ENCODE measurements at regions not wholly inside any gene's neighbourhood (a gene's known extent, or its start where the extent isn't known, plus 50 kb on each side); places are given as distances from the start of the nearest gene placed in this dataset.
"Not testable (repeated sequence)": the region's sequence is repeated elsewhere in the genome, so short reads cannot be mapped to it uniquely, and the experiment has no call there.

GRCh38 chr5:45057564-45057963 is 248.8 kb downstream of the MRPS30 start:
- no peak for DNase-seq (ENCODE audit: low spot score)

DNA sequence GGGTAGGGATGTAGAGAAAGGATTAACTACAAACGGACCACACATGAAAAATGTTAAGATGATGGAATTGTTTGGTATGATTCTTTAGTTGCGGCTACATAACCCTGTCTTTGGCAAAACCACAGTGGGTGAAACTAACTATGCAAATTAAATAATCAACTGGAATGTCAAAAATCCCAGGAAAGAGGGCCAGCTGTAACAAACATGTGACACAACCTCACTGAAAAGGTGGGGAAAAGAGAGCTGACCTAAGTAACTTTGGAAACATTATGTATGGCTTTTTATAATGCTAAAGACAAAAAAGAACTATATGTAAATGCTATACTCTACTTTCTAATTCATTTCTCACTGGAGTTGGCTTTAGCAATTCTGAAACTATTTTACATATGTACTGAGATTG is 252.0 kb downstream of the MRPS30 start:
- peak; percentile 3 for DNase-seq (ENCODE audit: low spot score)

- no peak for DNase-seq (ENCODE audit: low spot score)
Observed at GRCh38 chr5:45062044-45062443, 253.3 kb downstream of the MRPS30 start.

DNA sequence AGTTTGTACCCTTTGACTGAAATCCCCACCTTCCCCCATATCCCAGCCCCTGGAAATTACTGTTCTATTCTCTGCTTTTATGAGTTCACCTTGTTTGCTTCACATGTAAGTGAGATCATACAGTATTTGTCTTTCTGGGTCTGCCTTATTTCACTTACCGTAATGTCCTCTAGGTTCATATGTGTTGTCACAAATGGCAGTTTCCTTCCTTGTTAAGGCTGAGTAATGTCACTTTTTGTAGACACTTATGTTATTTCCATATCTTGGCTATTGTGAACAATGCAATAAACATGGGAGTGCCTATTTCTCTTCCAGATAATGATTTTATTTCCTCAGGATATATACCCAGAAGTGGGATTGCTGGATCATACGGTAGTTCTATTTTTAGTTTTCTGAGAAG is 272.3 kb downstream of the MRPS30 start:
- no peak for DNase-seq (ENCODE audit: low spot score)

- no peak for DNase-seq (ENCODE audit: low spot score)
Observed at GRCh38 chr5:45089870-45090269, 281.1 kb downstream of the MRPS30 start.

DNA sequence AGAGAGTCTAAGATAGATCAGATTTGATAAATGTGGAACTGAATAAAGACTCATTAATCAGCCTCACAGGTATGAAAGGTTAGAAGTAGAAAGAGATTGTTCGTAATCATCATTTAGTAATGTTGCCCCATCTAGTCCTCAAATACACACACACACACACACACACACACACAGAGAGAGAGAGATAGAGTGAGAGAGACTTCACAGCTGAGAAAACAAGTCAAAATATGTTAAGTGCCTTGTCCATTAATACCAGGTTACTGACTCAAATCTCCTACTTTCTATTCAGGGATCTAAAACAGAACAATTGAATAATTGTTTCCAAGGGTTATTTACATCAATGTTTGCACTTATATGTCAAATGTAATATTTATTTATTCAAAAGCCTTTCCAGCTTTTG is 284.6 kb downstream of the MRPS30 start:
- DNase-seq (ENCODE audit: low spot score), result no peak

- DNase-seq (ENCODE audit: low spot score), result no peak
Observed at GRCh38 chr5:45094876-45095440, 286.2 kb downstream of the MRPS30 start.

- DNase-seq (ENCODE audit: low spot score), result no peak
Observed at GRCh38 chr5:45098483-45098882, 289.7 kb downstream of the MRPS30 start.

DNA sequence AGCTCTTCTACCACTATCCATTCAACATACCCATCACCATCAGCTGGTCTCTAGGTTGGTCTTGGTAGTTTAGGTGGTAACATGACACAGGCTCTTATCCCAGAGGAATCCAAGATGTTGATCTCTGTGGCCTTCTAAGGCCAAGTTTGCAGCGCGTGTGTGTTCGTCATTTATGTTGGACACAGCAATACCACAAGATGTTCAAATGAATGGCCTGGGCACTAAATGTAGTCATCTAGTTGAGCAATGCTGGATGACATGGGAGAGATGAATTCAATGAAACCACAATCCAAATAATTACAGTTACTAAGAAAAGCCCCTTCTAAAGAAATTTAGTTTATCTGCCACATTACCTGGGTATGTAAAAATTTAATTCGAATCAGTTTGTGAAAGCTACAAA is 292.4 kb downstream of the MRPS30 start:
- DNase-seq (ENCODE audit: low spot score), result no peak

GRCh38 chr5:45105491-45105994 is 296.8 kb downstream of the MRPS30 start:
- DNase-seq (ENCODE audit: low spot score), result no peak

DNA sequence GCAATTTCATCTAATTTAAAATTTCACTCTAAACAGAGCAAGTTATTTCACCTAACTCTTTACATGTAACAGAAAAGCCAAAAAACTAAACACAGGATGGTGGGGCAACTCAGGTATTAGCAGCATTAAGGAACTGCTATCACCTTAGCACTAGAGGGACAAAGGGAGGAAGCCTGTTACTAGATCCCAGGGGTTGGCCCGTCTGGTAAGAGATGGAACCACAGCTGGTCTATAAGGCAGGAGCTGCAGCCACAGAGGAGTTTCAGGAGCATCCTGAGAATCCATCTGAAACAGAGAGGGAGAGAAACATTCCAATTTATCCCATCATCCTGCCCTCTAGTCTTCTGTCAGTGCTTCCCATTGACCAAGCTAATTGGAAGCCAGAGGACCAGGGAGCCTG is 300.3 kb downstream of the MRPS30 start:
- no peak for DNase-seq (ENCODE audit: low spot score)

- DNase-seq (ENCODE audit: low spot score), result no peak
Observed at GRCh38 chr5:45109636-45110035, 300.9 kb downstream of the MRPS30 start.

GRCh38 chr5:45110399-45110798 is 301.7 kb downstream of the MRPS30 start:
- no peak for DNase-seq (ENCODE audit: low spot score)

- DNase-seq (ENCODE audit: low spot score), result no peak
Observed at GRCh38 chr5:45113726-45114125, 305.0 kb downstream of the MRPS30 start.

- no peak for DNase-seq (ENCODE audit: low spot score)
Observed at GRCh38 chr5:45132972-45133371, 324.2 kb downstream of the MRPS30 start.

- no peak for DNase-seq (ENCODE audit: low spot score)
Observed at GRCh38 chr5:45162974-45163373, 354.2 kb downstream of the MRPS30 start.

DNA sequence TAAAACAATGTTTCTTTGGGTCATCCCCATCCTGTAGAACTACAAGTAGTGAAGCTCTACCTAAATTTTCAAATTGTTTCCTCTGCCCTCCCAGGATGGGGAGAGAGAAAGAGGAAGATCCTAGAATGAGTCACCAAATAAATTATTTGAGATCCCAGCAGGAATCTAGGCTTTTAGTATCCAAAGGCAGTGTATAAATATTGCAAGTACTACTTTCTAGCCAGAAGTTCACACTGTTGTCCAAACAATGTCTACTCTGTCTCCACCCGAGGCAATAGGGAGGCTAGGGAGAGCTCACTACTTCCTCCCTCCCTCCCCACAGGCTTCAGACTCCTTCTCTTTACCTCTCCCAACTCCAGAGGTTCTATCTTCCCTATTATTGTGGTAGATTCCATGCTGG is 362.8 kb downstream of the MRPS30 start:
- no peak for DNase-seq (ENCODE audit: low spot score)

GRCh38 chr5:45172634-45173033 is 363.9 kb downstream of the MRPS30 start:
- DNase-seq (ENCODE audit: low spot score), result not testable (repeated sequence)

DNA sequence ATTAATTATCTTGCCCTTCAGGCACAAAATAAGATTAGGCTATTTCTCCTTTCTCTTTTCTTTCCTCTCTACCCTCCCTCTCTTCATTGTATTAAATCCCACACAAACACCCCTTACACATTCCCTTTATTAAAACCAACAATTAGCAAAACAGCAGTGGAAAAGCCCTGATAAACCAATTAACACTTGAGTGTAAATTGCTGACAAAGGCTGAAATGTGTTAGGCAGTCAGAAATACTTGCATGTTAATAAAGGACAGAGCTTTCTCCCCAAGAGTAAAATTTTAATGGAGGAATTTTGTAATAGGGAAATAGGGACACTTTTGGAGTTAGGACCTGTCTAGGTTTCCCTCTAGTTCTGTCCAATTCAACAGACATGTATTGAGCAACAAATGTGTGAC is 370.9 kb downstream of the MRPS30 start:
- no peak for DNase-seq (ENCODE audit: low spot score)

GRCh38 chr5:45189042-45189441 is 380.3 kb downstream of the MRPS30 start:
- no peak for DNase-seq (ENCODE audit: low spot score)

GRCh38 chr5:45189481-45189880 is 380.7 kb downstream of the MRPS30 start:
- peak; percentile 3 for DNase-seq (ENCODE audit: low spot score)

- DNase-seq (ENCODE audit: low spot score), result no peak
Observed at GRCh38 chr5:45195026-45195425, 386.3 kb downstream of the MRPS30 start.

All from H4 (cell line).